MCF 10A (cell line): ENCODE measurements at regions not wholly inside any gene's neighbourhood (a gene's known extent, or its start where the extent isn't known, plus 50 kb on each side); places are given as distances from the start of the nearest gene placed in this dataset.
A peak's percentile ranks its signal among the peaks of the same experiment; 100 is the strongest.

ENCODE experiments used
- BruUV-seq: library from RNA; stranded (reverse); fragments of 400-500 nt; replicated peaks from 2 replicates; lab custom pipeline; 2021; lab: Mats Ljungman, UMichigan
- CTCF ChIA-PET: fragments of 300-600 bp; sonication (Branson Sonifier 250); formaldehyde crosslinking; extraction: SDS; loops from one replicate; lab custom pipeline; 2021; ENCODE audit warnings: antibody characterized with exemption, inconsistent platforms; lab: Yijun Ruan, JAX
- POLR2A ChIA-PET: fragments of 300-600, 350-650 bp; sonication (Branson Sonifier 250); formaldehyde crosslinking; extraction: SDS; loops from one replicate; lab custom pipeline; 2020; ENCODE audit warnings: antibody characterized with exemption, inconsistent platforms; lab: Yijun Ruan, JAX
- DNase-seq: peaks from one replicate; pipeline ENCODE4 v3.0.0-alpha.2; 2018; ENCODE audit not compliant: unreplicated experiment
- H3K27ac Mint-ChIP-seq: one replicate; pipeline ENCODE4 v1.8.0; 2022; ENCODE audit warnings: mild to moderate bottlenecking, low read depth, mixed read lengths; ENCODE audit not compliant: unreplicated experiment
- H3K27me3 Mint-ChIP-seq: one replicate; pipeline ENCODE4 v1.8.0; 2022; ENCODE audit warnings: mixed read lengths; ENCODE audit not compliant: insufficient read depth, unreplicated experiment
- H3K36me3 Mint-ChIP-seq: one replicate; pipeline ENCODE4 v1.8.0; 2022; ENCODE audit warnings: mild to moderate bottlenecking, moderate library complexity, mixed read lengths; ENCODE audit not compliant: insufficient read depth, unreplicated experiment
- H3K4me1 Mint-ChIP-seq: one replicate; pipeline ENCODE4 v1.8.0; 2022; ENCODE audit warnings: mixed read lengths; ENCODE audit not compliant: insufficient read depth, unreplicated experiment
- H3K4me3 Mint-ChIP-seq: one replicate; pipeline ENCODE4 v1.8.0; 2022; ENCODE audit warnings: mild to moderate bottlenecking, moderate library complexity, mixed read lengths; ENCODE audit not compliant: unreplicated experiment
- H3K9me3 Mint-ChIP-seq: one replicate; pipeline ENCODE4 v1.8.0; 2022; ENCODE audit warnings: mixed read lengths; ENCODE audit not compliant: unreplicated experiment
- CTCF ChIP-seq: fragments of 200-600 bp; IDR thresholded peaks from one replicate; pipeline ENCODE4 v1.8.0; 2022; ENCODE audit warnings: antibody characterized with exemption, mild to moderate bottlenecking; ENCODE audit not compliant: unreplicated experiment
- intact Hi-C: fragments of 100-400 bp; cut with micrococcal nuclease; formaldehyde crosslinking; loops from 2 replicates; pipeline ENCODE4 v1.14.1; 2022

- no peaks in the 10 kb centered on the region for H3K36me3 Mint-ChIP-seq
- H3K4me1 Mint-ChIP-seq = no peaks in the 10 kb centered on the region
- POLR2A ChIA-PET = interaction anchor here (0.6 kb wide), 1 partner anchor 289 kb away, joined by 3 read pairs; no protein-coding TSS in a partner anchor
- H3K27me3 Mint-ChIP-seq = peaks cover 71% of the 10 kb centered on the region
- intact Hi-C loops = loop anchor here (5.0 kb wide), 2 partner anchors 241 to 356 kb away; no protein-coding TSS in a partner anchor
- TF ChIP-seq CTCF = no peak
- CTCF ChIA-PET = interaction anchor here (0.5 to 7.3 kb wide), 6 partner anchors 14 to 941 kb away, joined by 3 to 107 read pairs (median 3); no protein-coding TSS in a partner anchor
- H3K4me3 Mint-ChIP-seq = no peak overlapping the region
- DNase-seq = no peak
- H3K9me3 Mint-ChIP-seq = no peaks in the 10 kb centered on the region
- H3K27ac Mint-ChIP-seq = no peak overlapping the region
- BruUV-seq = no TSS peak
Measured at GRCh38 chr5:87782916-87783315, 370.2 kb upstream of the CCNH start.

- no peaks in the 10 kb centered on the region for H3K4me1 Mint-ChIP-seq
- CTCF ChIA-PET = interaction anchor here (0.6 to 7.3 kb wide), 23 partner anchors 15 to 1546 kb away, joined by 3 to 107 read pairs (median 5); no protein-coding TSS in a partner anchor
- H3K36me3 Mint-ChIP-seq = no peaks in the 10 kb centered on the region
- peaks cover 78% of the 10 kb centered on the region for H3K27me3 Mint-ChIP-seq
- TF ChIP-seq CTCF = no peak
- BruUV-seq = no TSS peak
- POLR2A ChIA-PET = no interaction called here
- intact Hi-C loops = loop anchor here (1.0 to 5.0 kb wide), 5 partner anchors 240 to 942 kb away; no protein-coding TSS in a partner anchor
- H3K27ac Mint-ChIP-seq = no peak overlapping the region
- no peak for DNase-seq
- no peak overlapping the region for H3K4me3 Mint-ChIP-seq
- no peaks in the 10 kb centered on the region for H3K9me3 Mint-ChIP-seq
Measured at GRCh38 chr5:87781976-87782375, 369.2 kb upstream of the CCNH start.

- CTCF ChIA-PET = interaction anchor here (0.6 to 7.3 kb wide), 44 partner anchors 9 to 1968 kb away, joined by 3 to 107 read pairs (median 4); no protein-coding TSS in a partner anchor
- TF ChIP-seq CTCF = peak; percentile 90
- H3K9me3 Mint-ChIP-seq = no peaks in the 10 kb centered on the region
- H3K4me1 Mint-ChIP-seq = no peaks in the 10 kb centered on the region
- DNase-seq = peak; percentile 86
- H3K36me3 Mint-ChIP-seq = no peaks in the 10 kb centered on the region
- POLR2A ChIA-PET = no interaction called here
- intact Hi-C loops = loop anchor here (1.0 to 5.0 kb wide), 5 partner anchors 239 to 943 kb away; no protein-coding TSS in a partner anchor
- no peak overlapping the region for H3K27ac Mint-ChIP-seq
- no TSS peak for BruUV-seq
- H3K4me3 Mint-ChIP-seq = no peak overlapping the region
- peaks cover 73% of the 10 kb centered on the region for H3K27me3 Mint-ChIP-seq
Measured at GRCh38 chr5:87780831-87781760, 368.4 kb upstream of the CCNH start.

GRCh38 chr5:87778876-87779275 is 366.1 kb upstream of the CCNH start:
- CTCF ChIA-PET = interaction anchor here (0.5 to 7.3 kb wide), 7 partner anchors 23 to 917 kb away, joined by 3 to 107 read pairs (median 4); no protein-coding TSS in a partner anchor

More at GRCh38 chr5:87778876-87779275, 366.1 kb upstream of the CCNH start:
- H3K27me3 Mint-ChIP-seq = peaks cover 70% of the 10 kb centered on the region
- DNase-seq = no peak
- H3K4me1 Mint-ChIP-seq = no peaks in the 10 kb centered on the region
- no peak overlapping the region for H3K27ac Mint-ChIP-seq
- BruUV-seq = no TSS peak
- POLR2A ChIA-PET = no interaction called here
- H3K9me3 Mint-ChIP-seq = no peaks in the 10 kb centered on the region
- H3K4me3 Mint-ChIP-seq = no peak overlapping the region
- intact Hi-C loops = no loop called here
- no peaks in the 10 kb centered on the region for H3K36me3 Mint-ChIP-seq
- no peak for TF ChIP-seq CTCF
